Upper lobe of right lung (tissue), 1 donor: ENCODE measurements at regions not wholly inside any gene's neighbourhood (a gene's known extent, or its start where the extent isn't known, plus 50 kb on each side); places are given as distances from the start of the nearest gene placed in this dataset.
"Not testable (repeated sequence)": the region's sequence is repeated elsewhere in the genome, so short reads cannot be mapped to it uniquely, and the experiment has no call there.

ENCODE experiments used
- ATAC-seq: fragments of 200-7000 bp; cut with Tn5 transposase; one replicate; pipeline ENCODE4 v1.9.1; 2020; ENCODE audit warnings: mild to moderate bottlenecking, moderate library complexity
- DNase-seq: peaks from one replicate; pipeline ENCODE4 v3.0.0-alpha.2; 2020
- H3K27ac ChIP-seq: fragments of 200-600 bp; one replicate; pipeline ENCODE4 v1.8.0; 2022
- H3K27me3 ChIP-seq: fragments of 200-600 bp; one replicate; pipeline ENCODE4 v1.8.0; 2022; ENCODE audit warnings: mild to moderate bottlenecking
- H3K36me3 ChIP-seq: fragments of 200-600 bp; one replicate; pipeline ENCODE4 v1.8.0; 2022
- H3K4me1 ChIP-seq: fragments of 200-600 bp; one replicate; pipeline ENCODE4 v1.8.0; 2022
- H3K4me3 ChIP-seq: fragments of 200-600 bp; one replicate; pipeline ENCODE4 v1.8.0; 2022; ENCODE audit warnings: mild to moderate bottlenecking
- H3K9me3 ChIP-seq: fragments of 200-600 bp; one replicate; pipeline ENCODE4 v1.8.0; 2022
- CTCF ChIP-seq: fragments of 200-600 bp; IDR thresholded peaks from one replicate; pipeline ENCODE4 v1.8.0; 2022; ENCODE audit warnings: antibody characterized with exemption
- intact Hi-C: fragments of 100-400 bp; cut with DNase I; formaldehyde crosslinking; loops from one replicate; pipeline ENCODE4 v1.11.0; 2022
- donor health status: DM: no; HTN: yes; CAD: no; lungs with severe emphysema.

- intact Hi-C loops, result no loop called here
- Histone ChIP-seq H3K9me3 (no peaks in the 10 kb centered on the region), H3K4me3 (no peak overlapping the region), H3K27me3 (no peaks in the 10 kb centered on the region), H3K36me3 (no peaks in the 10 kb centered on the region), H3K27ac (no peak overlapping the region), H3K4me1 (no peaks in the 10 kb centered on the region)
- no peak for TF ChIP-seq CTCF
- DNase-seq, result no peak
- ATAC-seq, result no peak
These were observed 782.1 kb upstream of the LRRN3 start for GRCh38 chr7:110308791-110309190.

GRCh38 chr7:110309941-110310340 lies 781.0 kb upstream of the LRRN3 start:
- DNase-seq, result no peak
- H3K9me3 ChIP-seq, result no peaks in the 10 kb centered on the region
- no peaks in the 10 kb centered on the region for H3K27me3 ChIP-seq
- intact Hi-C loops, result no loop called here
- H3K36me3 ChIP-seq, result no peaks in the 10 kb centered on the region
- H3K27ac ChIP-seq, result no peak overlapping the region
- ATAC-seq, result no peak
- H3K4me1 ChIP-seq, result no peaks in the 10 kb centered on the region
- TF ChIP-seq CTCF, result no peak
- no peak overlapping the region for H3K4me3 ChIP-seq

GRCh38 chr7:110311556-110311955 lies 779.4 kb upstream of the LRRN3 start:
- Histone ChIP-seq H3K4me3 (no peak overlapping the region), H3K36me3 (no peaks in the 10 kb centered on the region), H3K9me3 (no peaks in the 10 kb centered on the region), H3K27me3 (no peaks in the 10 kb centered on the region), H3K27ac (no peak overlapping the region), H3K4me1 (no peaks in the 10 kb centered on the region)
- DNase-seq (no peak), ATAC-seq (no peak)
- intact Hi-C loops, result no loop called here
- no peak for TF ChIP-seq CTCF

GRCh38 chr7:110317541-110318265 lies 773.2 kb upstream of the LRRN3 start:
- H3K4me1 ChIP-seq, result no peaks in the 10 kb centered on the region
- ATAC-seq (no peak), DNase-seq (no peak)
- H3K9me3 ChIP-seq, result peaks cover 8% of the 10 kb centered on the region
- H3K27ac ChIP-seq, result no peak overlapping the region
- no peaks in the 10 kb centered on the region for H3K36me3 ChIP-seq
- no peak for TF ChIP-seq CTCF
- no peaks in the 10 kb centered on the region for H3K27me3 ChIP-seq
- no peak overlapping the region for H3K4me3 ChIP-seq
- intact Hi-C loops, result no loop called here

GRCh38 chr7:110320285-110320684 lies 770.6 kb upstream of the LRRN3 start:
- H3K4me3 ChIP-seq, H3K36me3 ChIP-seq, intact Hi-C loops, H3K27me3 ChIP-seq, H3K27ac ChIP-seq, H3K9me3 ChIP-seq, DNase-seq, ATAC-seq, H3K4me1 ChIP-seq: not testable (repeated sequence)

GRCh38 chr7:110322796-110323195 lies 768.1 kb upstream of the LRRN3 start:
- no peaks in the 10 kb centered on the region for H3K27me3 ChIP-seq
- peaks cover 8% of the 10 kb centered on the region for H3K9me3 ChIP-seq
- no peaks in the 10 kb centered on the region for H3K4me1 ChIP-seq
- no peak overlapping the region for H3K27ac ChIP-seq
- DNase-seq (no peak), ATAC-seq (no peak)
- intact Hi-C loops, result no loop called here
- H3K36me3 ChIP-seq, result no peaks in the 10 kb centered on the region
- no peak for TF ChIP-seq CTCF
- H3K4me3 ChIP-seq, result no peak overlapping the region
